UCSD-AML1 (cell line): ENCODE measurements at regions not wholly inside any gene's neighbourhood (a gene's known extent, or its start where the extent isn't known, plus 50 kb on each side); places are given as distances from the start of the nearest gene placed in this dataset.

ENCODE experiments used
- DNase-seq: peaks from one replicate; lab custom pipeline; 2025; ENCODE audit not compliant: unreplicated experiment; lab: John Stamatoyannopoulos, UW

DNA sequence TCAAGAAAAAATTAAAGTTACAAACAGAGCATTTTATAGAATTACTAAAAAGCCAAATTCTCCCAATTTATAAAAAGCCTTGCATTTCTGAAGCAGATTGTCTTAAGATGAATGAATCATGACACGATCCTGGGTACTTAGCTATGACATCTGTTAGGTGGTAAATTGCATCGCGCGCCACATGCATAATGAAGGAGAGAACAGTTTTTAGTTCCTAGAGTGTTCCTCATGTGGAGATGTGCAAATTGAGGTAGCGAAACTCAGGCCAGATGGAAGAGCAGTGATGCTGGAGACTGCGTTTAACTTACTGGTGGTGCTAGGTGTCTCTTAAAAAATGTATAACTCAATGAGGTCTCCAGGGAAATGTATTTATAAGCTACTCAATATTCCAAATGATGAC, 516.1 kb downstream of the EFNA5 start:
- DNase-seq = no peak

DNA sequence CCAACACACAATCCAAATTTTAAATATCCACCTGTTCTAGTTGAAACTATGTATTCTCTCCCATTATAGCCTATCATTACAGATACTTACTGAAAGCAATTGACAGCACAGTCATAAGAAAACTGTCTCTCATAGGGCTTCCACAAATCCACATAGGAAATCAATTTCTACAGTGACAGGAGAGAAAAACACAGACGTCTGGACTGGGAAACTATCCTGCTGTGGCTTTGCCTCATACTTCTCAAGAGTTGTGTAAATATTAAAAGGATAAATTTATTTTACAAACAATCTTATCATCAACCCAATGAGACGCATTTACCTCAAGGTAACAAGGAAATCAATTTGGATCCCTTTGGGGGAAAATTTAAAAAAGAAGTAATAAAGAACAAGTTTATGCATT, 517.5 kb downstream of the EFNA5 start:
- DNase-seq = no peak

DNA sequence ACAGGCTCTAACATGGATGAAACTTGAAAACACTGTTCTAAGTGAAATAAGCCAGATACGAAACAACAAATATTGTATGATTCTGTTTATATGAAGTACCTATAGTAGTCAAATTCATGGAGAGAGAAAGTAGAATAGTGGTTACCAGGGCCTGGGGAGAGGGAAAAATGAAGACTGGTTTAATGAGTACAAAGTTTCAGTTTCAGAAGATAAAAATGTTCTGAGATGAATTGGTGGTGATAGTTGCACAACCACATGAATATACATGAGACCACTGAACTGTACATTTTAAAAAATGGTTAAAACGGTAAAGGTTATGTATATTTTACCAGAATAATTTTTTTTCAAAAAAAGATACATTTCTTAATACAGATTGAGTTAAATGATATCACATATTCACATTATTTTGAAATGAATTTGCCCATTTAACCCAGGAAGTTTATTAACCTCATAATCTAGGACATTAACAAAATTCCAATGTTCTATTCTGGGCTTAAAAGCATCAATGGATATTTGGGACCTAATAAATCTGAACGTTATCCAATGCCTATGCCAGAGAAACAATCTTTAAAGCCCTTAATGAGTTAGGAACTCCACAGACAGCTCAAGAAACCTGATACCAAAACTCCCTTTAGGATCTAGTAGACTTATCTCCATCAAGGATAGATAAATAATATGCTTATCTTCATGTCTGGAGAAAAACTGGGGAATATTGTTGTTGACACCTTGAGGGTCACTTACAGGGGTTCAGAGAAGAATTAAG, 521.3 kb downstream of the EFNA5 start:
- no peak for DNase-seq

DNA sequence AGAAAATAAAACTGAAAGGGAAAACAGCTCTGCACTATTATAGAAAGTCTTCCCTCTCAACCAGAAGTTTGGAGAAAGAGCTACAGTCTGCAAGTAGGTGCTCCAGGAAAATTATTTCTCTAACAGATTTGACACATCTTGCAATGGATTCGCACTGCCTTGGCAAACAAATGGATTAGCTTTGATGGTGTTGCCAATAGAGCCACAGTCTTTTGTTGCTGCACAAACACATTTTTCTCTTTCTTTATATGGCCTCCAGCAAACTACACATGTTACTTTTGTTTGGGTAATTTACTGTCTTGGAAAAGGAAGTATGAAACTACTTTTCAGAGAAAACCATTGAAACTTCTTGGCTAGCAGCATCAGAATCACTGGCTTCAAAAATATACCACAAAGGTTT, 523.1 kb downstream of the EFNA5 start:
- DNase-seq = no peak

DNA sequence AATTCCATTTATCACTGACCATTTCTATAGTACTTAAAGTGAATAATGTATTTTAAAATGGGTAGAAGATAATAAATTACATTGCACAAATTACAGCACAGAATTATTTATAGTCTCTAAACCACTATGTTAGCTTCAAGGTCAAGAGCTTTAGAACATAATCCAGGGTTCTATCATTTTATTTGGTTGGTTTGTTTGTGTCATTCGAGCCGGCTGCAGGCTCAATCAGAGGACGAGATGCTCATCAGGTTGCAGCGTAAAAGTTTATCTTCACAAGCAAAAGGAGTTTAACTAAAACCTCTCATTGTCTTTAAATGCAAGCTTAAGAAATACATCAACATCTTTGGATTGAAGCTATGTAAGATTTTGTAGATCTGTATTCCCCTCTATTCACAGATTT, 523.8 kb downstream of the EFNA5 start:
- no peak for DNase-seq

DNA sequence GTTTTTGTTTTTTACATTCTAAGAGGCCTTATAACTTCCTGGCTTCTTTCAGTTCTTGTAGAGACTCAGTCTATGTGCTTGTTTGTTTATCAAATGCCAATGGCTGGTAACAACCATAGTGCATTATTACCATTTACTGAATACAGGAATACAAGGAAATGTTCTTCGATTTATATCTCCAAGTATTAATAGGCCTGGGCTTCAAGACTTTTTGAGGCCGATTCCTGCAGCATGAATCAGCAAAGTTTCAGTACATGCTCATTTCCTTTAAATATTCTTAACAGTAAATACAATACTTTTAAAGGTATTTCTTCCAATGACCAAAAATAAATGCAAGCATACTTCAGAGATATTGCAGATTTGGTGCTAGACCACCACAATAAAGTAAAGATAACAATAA, 535.3 kb downstream of the EFNA5 start:
- DNase-seq = no peak

DNA sequence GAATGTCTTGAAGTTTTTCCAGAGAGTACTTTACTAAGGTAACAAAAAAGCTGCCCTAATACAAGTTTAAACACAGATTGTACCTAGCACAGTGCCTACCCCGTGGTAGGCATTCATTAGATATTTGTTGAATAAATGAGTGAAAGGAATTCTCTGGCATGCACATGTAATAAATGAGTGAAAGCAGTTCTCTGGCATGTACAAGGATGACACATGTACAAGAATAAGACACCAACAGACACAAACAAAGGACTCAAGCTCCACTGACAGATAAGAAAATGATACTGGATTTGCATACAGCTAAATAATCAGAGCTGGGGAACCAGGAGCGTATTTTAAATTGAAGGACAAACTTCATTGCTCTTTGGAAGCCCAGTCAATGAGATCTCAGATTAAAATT, 535.8 kb downstream of the EFNA5 start:
- DNase-seq = no peak

DNA sequence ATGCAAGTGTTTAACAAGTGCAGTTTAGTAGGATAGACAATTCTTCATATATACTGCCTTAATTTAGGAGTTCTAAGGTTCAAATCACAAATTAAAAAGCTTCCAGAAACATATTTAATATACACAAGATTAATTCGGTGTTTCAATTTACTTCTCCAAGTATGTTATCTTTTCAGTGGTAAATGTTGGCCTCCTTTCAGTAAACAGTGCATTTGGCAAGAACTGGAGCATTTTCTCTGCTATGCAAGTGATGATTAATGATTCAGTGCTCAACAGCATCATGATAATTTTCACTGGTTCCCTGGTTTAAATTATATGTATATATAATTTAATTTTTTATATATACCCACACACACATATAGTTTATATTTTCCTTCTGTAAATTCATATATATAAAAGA, 541.7 kb downstream of the EFNA5 start:
- DNase-seq = no peak

DNA sequence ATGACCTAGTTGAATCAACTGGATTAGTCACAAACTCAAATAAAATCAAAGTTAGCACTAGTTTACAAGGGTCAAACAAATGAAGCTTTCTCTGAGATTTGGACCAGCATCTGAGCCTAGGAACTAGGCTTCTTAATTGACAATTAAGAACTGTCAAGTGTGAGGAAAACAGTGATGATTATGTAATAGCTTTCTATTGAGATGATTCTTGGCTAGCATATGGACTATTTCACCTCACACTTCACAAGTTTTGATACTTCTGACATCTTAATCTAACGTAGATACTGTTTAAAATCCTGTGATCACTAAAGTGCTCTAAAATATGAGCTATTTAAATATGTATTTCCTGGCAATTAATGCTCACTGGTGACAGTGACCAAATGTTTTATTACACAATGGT, 542.9 kb downstream of the EFNA5 start:
- no peak for DNase-seq

DNA sequence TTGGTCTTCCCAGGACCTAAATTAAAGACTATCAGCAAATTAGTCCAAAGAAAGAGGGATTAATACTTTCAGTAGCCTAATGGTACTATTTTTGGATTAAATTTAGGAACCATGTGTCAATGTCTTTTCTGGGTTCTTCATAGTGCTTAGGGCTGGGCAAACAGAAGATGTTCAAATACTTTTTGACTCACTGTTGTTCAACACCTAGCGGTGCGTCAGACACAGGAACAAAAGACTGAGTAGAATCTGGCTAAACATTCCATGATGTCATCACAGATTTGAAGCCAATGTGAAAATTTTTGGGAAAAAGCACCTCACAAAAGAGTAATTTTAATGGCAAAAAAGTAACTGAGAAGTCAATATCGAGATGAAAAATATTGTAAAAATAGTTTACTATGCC, 544.4 kb downstream of the EFNA5 start:
- no peak for DNase-seq

DNA sequence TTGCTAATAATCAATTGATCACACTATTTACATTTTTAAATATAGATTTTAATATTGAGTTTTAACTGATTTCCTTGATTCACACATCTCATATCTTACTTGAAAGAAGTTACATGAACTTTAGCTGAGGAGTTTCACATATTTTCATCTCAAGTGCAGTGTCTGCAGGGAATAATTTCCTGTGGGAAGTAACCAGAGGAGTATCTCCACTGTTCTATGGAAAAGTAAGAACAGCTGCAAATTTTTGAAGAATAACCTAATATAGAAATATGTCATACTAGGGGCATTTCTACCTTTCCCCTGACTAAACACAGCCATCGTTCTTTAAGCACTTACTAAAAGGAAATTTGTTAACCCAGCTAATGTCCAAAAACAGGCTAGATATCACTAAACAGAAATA, 546.4 kb downstream of the EFNA5 start:
- no peak for DNase-seq

DNA sequence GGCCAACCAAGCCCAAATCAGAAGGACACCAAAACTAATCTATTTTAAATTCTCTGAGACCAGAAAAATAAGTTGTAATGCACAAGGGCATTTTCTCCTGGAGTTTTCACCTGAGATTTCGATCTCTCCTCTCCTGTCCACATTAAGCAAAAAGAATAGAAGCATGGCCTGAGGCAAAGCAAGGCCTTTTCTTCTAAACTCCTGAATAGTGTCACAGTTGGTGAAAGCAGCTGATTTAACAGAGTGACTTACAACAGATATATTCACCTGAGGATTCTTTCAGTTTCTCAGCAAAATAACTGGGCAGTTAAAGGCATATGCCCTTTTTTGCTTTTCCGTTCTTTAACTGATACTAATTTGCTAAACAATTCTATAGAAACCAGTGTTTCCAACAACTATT, 547.7 kb downstream of the EFNA5 start:
- DNase-seq = no peak

DNA sequence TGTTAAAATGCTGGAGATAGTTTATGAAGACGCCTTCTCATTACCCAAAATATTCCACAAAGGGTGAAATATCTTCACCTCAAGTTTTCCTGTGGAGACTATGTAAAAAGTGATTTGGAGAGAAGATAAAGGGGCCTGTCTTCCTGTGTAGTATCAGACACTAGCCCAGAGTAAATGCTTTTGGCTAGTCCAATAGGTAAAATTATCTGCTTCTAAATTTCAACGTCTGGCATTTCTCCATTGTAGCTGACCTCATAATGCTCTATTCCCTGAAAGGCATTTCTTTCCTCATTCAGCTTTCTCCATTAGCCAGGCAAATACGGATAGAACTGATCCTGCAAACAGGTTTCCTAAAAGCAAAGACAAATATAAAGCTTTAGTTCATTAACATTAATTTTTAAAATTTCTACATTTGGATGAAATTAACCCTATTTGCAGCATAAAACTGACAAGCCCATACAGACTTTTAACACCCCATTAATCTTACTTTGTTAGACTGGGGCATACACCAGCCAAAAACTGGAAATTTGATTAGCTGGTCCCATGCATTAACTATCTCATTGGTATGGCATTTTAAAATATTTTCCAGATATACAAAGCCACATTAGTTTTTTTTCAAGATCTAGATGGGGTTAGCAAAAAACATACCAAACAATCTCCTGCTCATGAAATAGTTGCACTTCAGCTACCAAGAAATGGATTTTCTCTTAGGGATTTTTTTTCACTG, 548.8 kb downstream of the EFNA5 start:
- no peak for DNase-seq

DNA sequence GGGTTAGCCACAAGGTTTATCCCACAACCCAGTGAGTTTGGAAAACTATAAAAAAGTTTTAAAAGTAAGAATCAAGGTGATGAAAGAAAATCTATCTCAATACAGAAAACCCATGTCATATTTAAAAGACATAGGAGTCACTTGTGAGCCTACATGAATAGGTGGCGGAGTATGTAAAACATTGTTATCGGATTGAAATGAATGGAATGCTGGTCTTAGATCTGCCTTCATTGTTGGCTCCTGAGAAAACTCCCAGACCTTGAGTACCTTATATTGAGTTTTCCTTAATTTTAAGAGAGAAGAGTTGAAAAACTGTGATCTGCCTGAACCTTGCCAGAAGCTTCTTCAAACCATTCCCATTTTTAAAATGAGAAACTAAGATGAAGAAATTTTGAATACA, 551.1 kb downstream of the EFNA5 start:
- DNase-seq = no peak

DNA sequence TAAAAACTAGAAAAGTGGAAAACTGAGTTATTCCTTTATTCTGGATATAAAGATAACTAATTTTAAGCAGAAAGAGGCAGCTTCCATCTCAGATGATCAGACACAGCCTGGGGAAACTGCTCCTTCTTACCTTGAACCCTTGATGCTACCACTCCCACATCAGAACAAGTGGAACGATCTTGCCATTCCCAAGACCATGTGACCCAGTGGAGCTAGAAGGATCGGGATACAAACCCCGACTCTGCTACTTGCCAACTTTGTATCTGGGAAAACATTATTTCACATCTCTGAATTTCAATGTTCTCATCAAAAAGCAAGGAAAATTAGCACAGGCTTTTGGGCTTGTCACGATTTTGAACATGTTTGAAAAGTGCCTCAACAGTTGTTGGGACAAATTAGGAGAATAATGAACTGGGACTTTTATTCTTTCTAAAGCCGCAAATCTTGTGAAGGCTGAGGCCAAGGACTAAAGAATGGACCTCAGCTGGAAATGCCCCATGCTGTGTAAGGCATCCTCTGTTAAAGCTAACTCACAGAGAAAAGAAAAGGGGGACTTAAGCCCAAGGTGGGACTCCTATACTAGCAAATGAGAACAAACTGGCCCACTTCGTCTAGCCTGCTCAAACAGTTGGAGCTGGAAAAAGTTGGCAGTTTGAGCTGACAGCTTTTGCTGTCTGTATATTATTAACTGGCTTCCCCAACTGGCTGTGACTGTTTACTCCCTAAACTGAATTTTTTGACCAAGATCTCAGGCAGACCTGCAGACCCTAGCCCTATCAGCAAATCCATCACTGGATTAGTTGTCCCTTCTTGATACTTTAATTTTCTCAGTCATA, 552.3 kb downstream of the EFNA5 start:
- DNase-seq = no peak

DNA sequence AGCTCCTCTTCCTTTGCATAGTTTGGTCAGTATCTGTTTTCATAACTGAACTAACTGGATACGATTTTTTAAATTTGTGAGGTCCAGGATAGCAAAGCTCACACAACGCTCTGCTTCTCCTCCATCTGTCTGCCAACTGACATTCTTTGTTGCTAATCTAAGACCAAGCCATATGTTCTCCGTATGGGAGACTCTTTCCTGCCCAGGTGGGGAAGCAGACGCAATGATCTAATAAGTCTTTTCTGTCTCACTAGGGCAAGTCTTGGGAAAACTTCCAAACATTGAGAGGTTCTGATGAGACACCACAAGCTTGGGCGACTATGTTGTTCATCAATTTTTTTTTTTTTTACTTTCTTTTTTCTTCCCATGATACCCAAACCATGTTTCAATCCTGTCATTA, 558.5 kb downstream of the EFNA5 start:
- DNase-seq = no peak

DNA sequence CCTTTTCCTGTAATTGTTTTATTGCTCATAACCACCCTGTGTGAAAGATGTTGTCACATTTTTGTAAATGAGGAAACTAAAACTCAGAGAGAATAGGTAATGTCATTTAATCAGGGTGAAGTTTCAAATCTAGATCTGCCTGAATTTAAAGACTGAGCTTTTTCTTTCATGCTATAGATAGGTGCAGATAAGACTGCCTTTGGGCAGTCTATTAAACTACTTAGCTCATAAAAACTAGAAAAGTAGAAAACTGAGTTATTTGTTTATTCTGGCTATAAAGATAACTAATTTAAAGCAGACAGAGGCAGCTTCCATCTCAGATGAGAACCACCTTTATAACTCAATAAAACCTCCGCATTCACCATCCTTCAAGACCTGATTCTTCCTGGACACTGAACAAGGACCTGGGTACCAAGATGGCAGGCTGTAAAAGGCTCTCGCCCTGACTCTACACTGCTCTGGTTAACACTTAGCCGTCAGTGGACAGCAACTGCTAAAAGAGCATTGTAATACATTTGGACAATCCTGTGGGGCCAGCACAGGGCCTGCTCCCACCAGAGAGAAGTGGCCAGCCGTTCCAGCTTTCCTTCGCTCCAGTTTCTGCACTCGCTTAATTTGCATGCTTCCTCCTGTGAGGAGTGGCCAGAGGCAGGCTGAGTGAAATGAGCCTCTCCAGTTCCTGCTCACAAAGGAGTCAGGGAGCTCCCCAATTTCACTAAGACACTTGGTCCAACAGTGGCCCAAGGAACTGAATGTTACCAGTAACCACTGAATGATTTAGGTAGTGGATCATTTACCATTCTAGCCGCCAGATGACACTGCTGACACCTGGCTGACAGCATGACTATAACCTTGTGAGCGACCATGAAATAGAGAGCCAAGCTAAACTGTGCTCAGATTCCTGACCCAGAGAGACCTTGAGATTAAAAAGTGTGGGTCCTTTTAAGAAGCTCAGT, 566.4 kb downstream of the EFNA5 start:
- DNase-seq = no peak

DNA sequence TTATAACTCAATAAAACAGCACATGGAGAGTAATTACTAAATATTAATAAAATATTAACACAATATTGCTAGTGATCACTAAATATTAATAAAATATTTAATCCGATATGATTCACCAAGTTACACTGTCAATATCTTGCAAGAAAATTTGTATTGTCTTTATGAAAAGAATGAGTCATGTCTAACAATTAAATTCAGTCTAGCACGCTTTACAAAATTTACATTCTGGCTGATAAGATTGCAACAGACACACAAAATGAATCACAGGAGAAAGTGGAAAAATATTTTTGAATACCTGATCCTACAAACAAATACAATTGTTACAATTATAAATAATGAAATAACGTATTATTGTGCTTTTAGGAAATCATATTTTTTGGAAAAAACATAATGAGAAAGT, 567.2 kb downstream of the EFNA5 start:
- no peak for DNase-seq

DNA sequence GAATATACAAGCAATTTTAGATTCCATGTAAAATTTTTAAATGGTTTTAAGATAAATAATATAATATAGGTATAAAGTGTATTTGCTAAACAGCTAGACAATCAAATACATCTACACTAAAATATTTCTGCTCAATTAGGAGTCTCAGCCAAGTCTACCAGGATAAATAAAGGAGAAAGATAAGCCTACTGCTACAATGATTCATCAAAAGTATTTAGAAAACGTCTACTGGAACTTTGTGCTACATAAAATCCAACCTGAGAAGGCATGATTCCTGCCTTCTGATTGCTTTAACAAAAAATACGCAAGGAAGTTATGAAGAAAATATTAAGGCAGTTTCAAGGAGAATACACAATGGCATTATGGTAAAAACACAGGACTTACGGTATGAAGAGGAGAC, 570.6 kb downstream of the EFNA5 start:
- DNase-seq = no peak

DNA sequence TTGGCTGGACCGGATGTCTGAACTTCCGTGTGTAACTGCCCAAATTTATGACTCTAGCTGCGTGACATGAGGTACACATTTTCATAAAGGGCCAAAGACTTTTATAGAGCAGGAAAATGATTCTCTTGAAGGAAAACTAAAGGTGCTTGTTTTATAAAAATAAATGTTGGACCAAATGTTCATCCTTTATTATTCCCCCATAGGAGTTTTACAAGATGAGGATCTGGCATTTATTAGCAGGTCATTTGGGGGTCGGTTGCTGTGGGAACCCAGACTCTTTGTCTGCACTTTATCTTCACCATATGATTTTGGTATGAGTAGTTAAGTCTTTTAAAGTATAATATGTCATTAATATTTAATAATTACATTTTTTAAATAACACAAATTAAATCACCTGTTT, 571.2 kb downstream of the EFNA5 start:
- no peak for DNase-seq

DNA sequence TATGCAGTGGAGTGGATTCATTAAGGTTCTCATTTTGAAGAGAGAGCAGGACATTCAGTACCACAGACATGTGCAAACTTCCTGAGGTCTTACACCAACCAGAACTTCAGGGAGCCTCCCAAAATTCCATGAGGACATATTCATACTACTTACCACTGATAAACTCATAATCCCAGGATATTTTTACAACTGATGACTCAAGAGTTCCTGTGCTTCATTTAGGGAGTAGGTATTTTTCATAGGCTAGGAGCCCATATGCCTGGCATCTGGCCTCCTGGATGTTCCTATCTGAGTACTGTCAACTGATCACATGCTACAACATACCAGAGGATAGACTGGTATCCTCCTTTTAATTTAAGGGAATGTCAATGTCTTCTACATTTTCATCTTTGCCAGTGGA, 578.0 kb downstream of the EFNA5 start:
- no peak for DNase-seq
